GM23248 (cell line): ENCODE measurements at regions not wholly inside any gene's neighbourhood (a gene's known extent, or its start where the extent isn't known, plus 50 kb on each side); places are given as distances from the start of the nearest gene placed in this dataset.

Experiments used
- DNase-seq: peaks from one replicate; pipeline ENCODE4 v3.0.0-alpha.2; 2015
- H2AFZ ChIP-seq: fragments of 200-600 bp; sonication (generic); 2 replicates; pipeline ENCODE4 v1.6.1; 2016; ENCODE audit warnings: antibody characterized with exemption
- H3F3A ChIP-seq: fragments of 200-600 bp; sonication (generic); 2 replicates; pipeline ENCODE4 v1.6.1; 2016; ENCODE audit warnings: mild to moderate bottlenecking, antibody characterized with exemption, mixed run types; ENCODE audit not compliant: insufficient read depth
- H3K27ac ChIP-seq: fragments of 200-600 bp; sonication (generic); 2 replicates; pipeline ENCODE4 v1.5.1; 2016; ENCODE audit warnings: mild to moderate bottlenecking
- H3K27me3 ChIP-seq: fragments of 200-600 bp; sonication (generic); replicated peaks from 2 replicates; pipeline ENCODE4 v1.6.1; 2016; ENCODE audit warnings: mild to moderate bottlenecking; ENCODE audit not compliant: insufficient read depth
- H3K36me3 ChIP-seq: fragments of 200-600 bp; sonication (generic); 2 replicates; pipeline ENCODE4 v1.6.1; 2016; ENCODE audit warnings: low read depth, mild to moderate bottlenecking
- H3K4me1 ChIP-seq: fragments of 200-600 bp; sonication (generic); 2 replicates; pipeline ENCODE4 v1.6.1; 2016; ENCODE audit warnings: mild to moderate bottlenecking; ENCODE audit not compliant: insufficient read depth
- H3K4me2 ChIP-seq: fragments of 200-600 bp; sonication (generic); one replicate; pipeline ENCODE4 v1.6.1; 2016; ENCODE audit warnings: mild to moderate bottlenecking; ENCODE audit not compliant: unreplicated experiment
- H3K4me3 ChIP-seq: fragments of 200-600 bp; sonication (generic); 2 replicates; pipeline ENCODE4 v1.5.1; 2016; ENCODE audit warnings: mild to moderate bottlenecking
- H3K79me2 ChIP-seq: fragments of 200-600 bp; sonication (generic); 2 replicates; pipeline ENCODE4 v1.6.1; 2016; ENCODE audit warnings: mild to moderate bottlenecking; ENCODE audit not compliant: insufficient read depth
- H3K9ac ChIP-seq: fragments of 200-600 bp; sonication (generic); 2 replicates; pipeline ENCODE4 v1.6.1; 2016; ENCODE audit warnings: mild to moderate bottlenecking
- H3K9me2 ChIP-seq: fragments of 200-600 bp; sonication (generic); 2 replicates; pipeline ENCODE4 v1.6.1; 2016; ENCODE audit warnings: mixed run types, mild to moderate bottlenecking, moderate library complexity; ENCODE audit not compliant: insufficient read depth
- H3K9me3 ChIP-seq: fragments of 200-600 bp; sonication (generic); one replicate; pipeline ENCODE4 v1.6.1; 2017; ENCODE audit warnings: low read depth
- H4K20me1 ChIP-seq: fragments of 200-600 bp; sonication (generic); 2 replicates; pipeline ENCODE4 v1.6.0; 2016; ENCODE audit not compliant: insufficient read depth
- EZH2 ChIP-seq: fragments of 200-600 bp; sonication (generic); IDR thresholded peaks from 2 replicates; pipeline ENCODE4 v1.6.1; 2018; ENCODE audit warnings: antibody characterized with exemption, mild to moderate bottlenecking; ENCODE audit not compliant: insufficient read depth, poor library complexity, severe bottlenecking
- EZH2phosphoT487 ChIP-seq: fragments of 200-600 bp; sonication (generic); IDR thresholded peaks from 2 replicates; pipeline ENCODE4 v1.6.1; 2018; ENCODE audit warnings: antibody characterized with exemption, moderate library complexity, mild to moderate bottlenecking, low read depth; ENCODE audit not compliant: insufficient read depth
- WGBS, 2 experiments: methylation state at CpG; one replicate each; pipeline ENCODE4 v1.1.6; 2015 to 2017; ENCODE audit warnings: low lambda C conversion rate in 2 of 2, low coverage in 1 of 2; ENCODE audit errors: missing lambda C conversion rate in 2 of 2; 5-methylcytosine and 5-hydroxymethylcytosine counted together
- in situ Hi-C: fragments of 300-500 bp; cut with MboI; formaldehyde crosslinking; loops from 2 replicates; pipeline ENCODE4 v1.15.0; 2020

DNA sequence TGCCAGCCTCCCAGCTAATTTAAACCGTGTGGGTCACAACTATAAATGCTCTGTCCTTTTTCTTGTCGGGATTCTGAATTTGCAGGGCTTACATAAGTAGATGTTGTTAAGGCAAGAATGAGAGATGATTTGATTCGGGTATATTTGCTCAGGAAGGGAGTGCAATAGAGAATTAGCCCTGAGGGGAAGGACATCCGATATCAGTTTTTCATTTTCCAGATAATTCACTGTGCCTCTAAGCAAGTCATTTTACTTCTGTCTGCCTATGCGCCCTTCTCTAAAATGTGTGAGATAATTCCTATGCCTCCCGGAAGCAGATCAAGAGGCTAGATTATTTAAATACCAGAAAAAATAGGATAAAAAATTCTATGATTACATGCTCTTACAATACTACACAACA lies 300.5 kb downstream of the RMST start:
- H3K4me3 ChIP-seq: no peak overlapping the region
- H3K79me2 ChIP-seq: no peaks in the 10 kb centered on the region
- H3K9me2 ChIP-seq: no peaks in the 10 kb centered on the region
- H4K20me1 ChIP-seq: no peaks in the 10 kb centered on the region
- no peak overlapping the region for H2AFZ ChIP-seq
- no peak overlapping the region for H3K4me2 ChIP-seq
- WGBS, 2 experiments: 21 to 22% methylated on average over 6 of the region's 6 CpGs
- H3K9me3 ChIP-seq: no peaks in the 10 kb centered on the region
- no peaks in the 10 kb centered on the region for H3F3A ChIP-seq
- no peaks in the 10 kb centered on the region for H3K4me1 ChIP-seq
- no peaks in the 10 kb centered on the region for H3K36me3 ChIP-seq
- DNase-seq: no peak
- TF ChIP-seq EZH2phosphoT487: no peak
- no peak for TF ChIP-seq EZH2
- no peak overlapping the region for H3K27ac ChIP-seq
- H3K9ac ChIP-seq: no peak overlapping the region
- in situ Hi-C loops: no loop called here
- no peaks in the 10 kb centered on the region for H3K27me3 ChIP-seq

DNA sequence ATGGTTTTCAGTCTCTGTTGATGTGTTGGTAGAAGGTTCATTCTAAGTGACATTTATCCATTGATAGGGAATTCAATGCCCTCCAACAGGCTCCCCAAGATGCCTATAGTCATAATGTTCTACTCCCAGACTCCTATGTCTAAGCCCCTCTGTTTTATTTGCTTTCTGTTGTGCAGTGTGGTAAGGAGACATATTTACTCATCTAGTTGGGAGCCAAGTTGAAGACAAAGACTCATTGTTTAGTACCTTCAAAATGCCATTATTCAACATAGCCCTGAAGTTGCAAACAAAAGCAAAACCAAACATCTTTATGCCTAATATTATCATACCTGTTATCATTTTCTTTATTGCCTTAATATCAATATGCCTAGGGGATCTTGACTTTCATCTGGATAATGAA lies 302.1 kb downstream of the RMST start:
- Histone ChIP-seq H3K4me1 (no peaks in the 10 kb centered on the region), H3F3A (no peaks in the 10 kb centered on the region), H3K9me2 (no peaks in the 10 kb centered on the region), H3K4me2 (no peak overlapping the region), H3K27ac (no peak overlapping the region), H4K20me1 (no peaks in the 10 kb centered on the region), H3K9me3 (no peaks in the 10 kb centered on the region), H3K27me3 (no peaks in the 10 kb centered on the region), H3K4me3 (no peak overlapping the region), H3K79me2 (no peaks in the 10 kb centered on the region), H2AFZ (no peak overlapping the region), H3K9ac (no peak overlapping the region), H3K36me3 (no peaks in the 10 kb centered on the region)
- in situ Hi-C loops: no loop called here
- TF ChIP-seq EZH2phosphoT487: no peak
- no peak for TF ChIP-seq EZH2
- DNase-seq: no peak

DNA sequence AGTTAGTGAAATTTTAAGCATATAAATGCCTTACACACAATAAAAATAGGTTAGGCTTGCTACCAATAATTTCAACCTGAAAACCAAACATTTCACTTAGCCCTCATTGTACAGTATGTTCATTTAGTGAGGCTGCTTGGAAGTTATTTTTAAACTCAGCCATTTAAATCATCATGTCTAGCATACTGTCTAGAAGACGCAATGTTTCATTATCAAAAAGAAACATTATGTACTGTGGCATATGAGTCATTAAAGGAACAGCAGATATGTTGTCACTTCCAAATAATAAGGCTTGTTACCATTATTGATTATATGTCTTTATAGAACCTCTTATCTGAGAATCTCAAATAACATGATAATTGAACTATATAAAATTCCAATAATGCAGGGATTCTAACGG lies 304.7 kb downstream of the RMST start:
- Histone ChIP-seq H3K4me2 (no peak overlapping the region), H3K27me3 (no peaks in the 10 kb centered on the region), H3K9ac (no peak overlapping the region), H2AFZ (no peak overlapping the region), H3K36me3 (no peaks in the 10 kb centered on the region), H3K4me1 (no peaks in the 10 kb centered on the region), H3K79me2 (no peaks in the 10 kb centered on the region), H3K9me2 (no peaks in the 10 kb centered on the region), H3K27ac (no peak overlapping the region), H4K20me1 (no peaks in the 10 kb centered on the region), H3F3A (no peaks in the 10 kb centered on the region), H3K9me3 (no peaks in the 10 kb centered on the region), H3K4me3 (no peak overlapping the region)
- in situ Hi-C loops: no loop called here
- no peak for TF ChIP-seq EZH2
- no peak for TF ChIP-seq EZH2phosphoT487
- DNase-seq: no peak
- WGBS, 2 experiments: 3% methylated on average over 2 of the region's 2 CpGs

DNA sequence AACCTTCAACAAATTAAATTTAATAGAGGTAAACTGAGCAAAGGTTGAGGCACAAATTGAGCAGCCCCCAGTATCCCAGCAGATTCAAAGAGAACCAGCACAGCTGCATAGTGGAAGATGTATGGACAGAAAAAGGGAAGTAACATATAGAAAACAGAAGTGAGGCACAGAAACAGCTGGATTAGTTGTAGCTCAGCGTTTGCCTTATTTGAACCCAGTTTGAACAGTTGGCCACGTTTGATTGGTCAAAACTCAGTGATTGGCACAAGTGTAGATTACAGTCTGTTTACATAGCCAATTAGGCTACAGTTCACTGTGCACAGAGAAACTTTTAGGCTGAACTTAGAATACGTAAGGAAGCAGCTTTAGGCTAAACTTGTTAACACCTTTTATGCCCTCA lies 315.5 kb downstream of the RMST start:
- TF ChIP-seq EZH2: no peak
- no peak for TF ChIP-seq EZH2phosphoT487
- Histone ChIP-seq H3K4me3 (no peak overlapping the region), H3K9me2 (no peaks in the 10 kb centered on the region), H4K20me1 (no peaks in the 10 kb centered on the region), H2AFZ (no peak overlapping the region), H3K4me1 (no peaks in the 10 kb centered on the region), H3K27ac (no peak overlapping the region), H3K4me2 (no peak overlapping the region), H3K9me3 (no peaks in the 10 kb centered on the region), H3K27me3 (no peaks in the 10 kb centered on the region), H3K36me3 (no peaks in the 10 kb centered on the region), H3K79me2 (no peaks in the 10 kb centered on the region), H3F3A (no peaks in the 10 kb centered on the region), H3K9ac (no peak overlapping the region)
- no peak for DNase-seq
- 9 to 18% methylated on average over 3 of the region's 3 CpGs for WGBS, 2 experiments
- in situ Hi-C loops: no loop called here

DNA sequence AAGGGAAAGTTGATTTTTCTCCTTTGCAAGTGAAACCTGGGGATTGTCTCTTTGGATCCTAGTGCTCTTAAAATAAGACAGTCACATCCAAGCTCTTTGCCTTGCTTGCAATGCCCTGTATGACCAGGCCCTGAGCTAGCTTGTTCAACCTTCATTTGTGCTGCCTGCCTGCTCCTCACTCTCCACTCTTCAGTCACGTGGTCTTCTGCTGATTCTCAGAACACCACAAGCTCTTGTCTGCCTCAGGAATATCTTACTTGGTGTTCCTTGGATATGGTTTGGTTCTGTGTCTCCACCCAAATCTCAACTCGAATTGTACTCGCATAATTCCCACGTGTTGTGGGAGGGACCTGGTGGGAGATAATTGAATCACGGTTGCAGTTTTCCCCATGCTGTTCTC lies 318.7 kb downstream of the RMST start:
- in situ Hi-C loops: no loop called here
- no peaks in the 10 kb centered on the region for H3K9me3 ChIP-seq
- no peaks in the 10 kb centered on the region for H3K4me1 ChIP-seq
- no peak overlapping the region for H3K9ac ChIP-seq
- H3K9me2 ChIP-seq: no peaks in the 10 kb centered on the region
- no peaks in the 10 kb centered on the region for H4K20me1 ChIP-seq
- no peak overlapping the region for H3K4me3 ChIP-seq
- WGBS, 2 experiments: 27 to 29% methylated on average over 5 of the region's 5 CpGs
- no peaks in the 10 kb centered on the region for H3K27me3 ChIP-seq
- DNase-seq: no peak
- H3K4me2 ChIP-seq: no peak overlapping the region
- no peaks in the 10 kb centered on the region for H3F3A ChIP-seq
- H3K27ac ChIP-seq: no peak overlapping the region
- no peaks in the 10 kb centered on the region for H3K36me3 ChIP-seq
- H2AFZ ChIP-seq: no peak overlapping the region
- no peaks in the 10 kb centered on the region for H3K79me2 ChIP-seq
- no peak for TF ChIP-seq EZH2
- no peak for TF ChIP-seq EZH2phosphoT487
